Keratinocyte (primary cell): ENCODE measurements at regions not wholly inside any gene's neighbourhood (a gene's known extent, or its start where the extent isn't known, plus 50 kb on each side); places are given as distances from the start of the nearest gene placed in this dataset.

Source experiments
- DNase-seq: peaks from one replicate; pipeline ENCODE4 v3.0.0-alpha.2; 2011; ENCODE audit warnings: low read depth, missing footprints, low spot score
- FAIRE-seq: peaks from 2 replicates; lab custom pipeline; 2011; peaks lifted over from hg19 to GRCh38; lab: Jason Lieb, UNC
- H2AFZ ChIP-seq: 2 replicates; pipeline ENCODE4 v1.6.0; 2012; ENCODE audit warnings: low read length, control low read depth, inconsistent platforms; ENCODE audit not compliant: control insufficient read depth
- H3K27ac ChIP-seq: 2 replicates; pipeline ENCODE4 v1.5.1; 2011; ENCODE audit warnings: low read length; ENCODE audit not compliant: control insufficient read depth, insufficient read depth
- H3K27me3 ChIP-seq: 3 replicates; pipeline ENCODE4 v1.6.0; 2011; ENCODE audit warnings: low read length; ENCODE audit not compliant: control insufficient read depth, insufficient read depth; ENCODE audit errors: extremely low read depth
- H3K36me3 ChIP-seq, 2 experiments: 2 replicates in 1 of 2; 3 replicates in 1 of 2; pipeline ENCODE4 v1.5.1; 2011; ENCODE audit warnings: low read length in 2 of 2, mild to moderate bottlenecking in 1 of 2; ENCODE audit not compliant: control insufficient read depth in 2 of 2, insufficient read depth in 2 of 2; ENCODE audit errors: extremely low read depth in 1 of 2
- H3K4me1 ChIP-seq: 3 replicates; pipeline ENCODE4 v1.5.1; 2011; ENCODE audit warnings: low read length; ENCODE audit not compliant: control insufficient read depth, insufficient read depth; ENCODE audit errors: extremely low read depth
- H3K4me2 ChIP-seq: 3 replicates; pipeline ENCODE4 v1.6.0; 2011; ENCODE audit warnings: low read depth, low read length; ENCODE audit not compliant: control insufficient read depth, insufficient read depth; ENCODE audit errors: extremely low read depth
- H3K4me3 ChIP-seq, 3 experiments: fragments of 200-600 bp in 1 of 3; sonication (generic) in 1 of 3; 2 replicates in 2 of 3; 3 replicates in 1 of 3; pipeline ENCODE4 v1.5.1; 2011 to 2016; ENCODE audit warnings: low read length in 3 of 3, mild to moderate bottlenecking in 3 of 3, control low read depth in 2 of 3, inconsistent platforms in 1 of 3, low read depth in 1 of 3, mixed read lengths in 1 of 3, mixed run types in 1 of 3, moderate library complexity in 1 of 3; ENCODE audit not compliant: control insufficient read depth in 2 of 3, insufficient read depth in 2 of 3; ENCODE audit errors: extremely low read depth in 1 of 3
- H3K79me2 ChIP-seq: 2 replicates; pipeline ENCODE4 v1.6.0; 2012; ENCODE audit warnings: low read length; ENCODE audit not compliant: control insufficient read depth, insufficient read depth
- H3K9ac ChIP-seq: 3 replicates; pipeline ENCODE4 v1.6.0; 2011; ENCODE audit warnings: low read length; ENCODE audit not compliant: control insufficient read depth, insufficient read depth; ENCODE audit errors: extremely low read depth
- H3K9me1 ChIP-seq: 3 replicates; pipeline ENCODE4 v1.6.0; 2011; ENCODE audit warnings: low read length; ENCODE audit not compliant: control insufficient read depth, insufficient read depth; ENCODE audit errors: extremely low read depth
- H3K9me3 ChIP-seq: 2 replicates; pipeline ENCODE4 v1.5.1; 2012; ENCODE audit warnings: low read depth, low read length; ENCODE audit not compliant: control insufficient read depth
- H4K20me1 ChIP-seq: 3 replicates; pipeline ENCODE4 v1.6.0; 2011; ENCODE audit warnings: low read length; ENCODE audit not compliant: control insufficient read depth, insufficient read depth; ENCODE audit errors: extremely low read depth
- CTCF ChIP-seq, 3 experiments: IDR thresholded peaks in 1 of 3; conservative IDR thresholded peaks in 1 of 3; optimal IDR thresholded peaks in 1 of 3; 2 replicates in 2 of 3; 3 replicates in 1 of 3; pipeline versions ENCODE3 to v1.5.1; 2011; ENCODE audit warnings: low read length in 3 of 3, mild to moderate bottlenecking in 3 of 3, moderate library complexity in 2 of 3, control low read depth in 1 of 3, inconsistent platforms in 1 of 3; ENCODE audit not compliant: insufficient read depth in 2 of 3; ENCODE audit errors: extremely low read depth in 1 of 3
- EZH2 ChIP-seq: IDR thresholded peaks from one replicate; pipeline ENCODE4 v1.6.1; 2012; ENCODE audit warnings: inconsistent platforms, mild to moderate bottlenecking, low read length, moderate library complexity
- dilution Hi-C: fragments of 300-500 bp; cut with MboI; formaldehyde crosslinking; loops from one replicate; pipeline ENCODE4 v1.7.0; 2020; ENCODE audit warnings: low sequenced_read_pairs; ENCODE audit not compliant: extremely low pct_ligation_motif_present

DNA sequence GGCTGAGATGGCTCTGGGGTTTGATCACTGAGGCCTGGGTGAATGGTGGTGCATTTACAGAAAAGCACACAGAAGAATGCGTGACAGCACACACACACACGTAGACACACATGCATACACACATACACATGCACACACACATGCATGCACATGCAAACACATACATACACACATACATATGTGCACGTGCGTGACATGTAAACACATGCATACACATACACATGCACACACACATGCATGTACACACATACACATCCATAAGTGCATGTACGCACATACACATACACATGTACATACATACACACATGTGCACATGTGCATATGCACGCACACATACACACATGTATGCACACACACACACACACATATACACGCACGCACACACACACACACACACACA is 108.4 kb downstream of the AIPL1 start:
- Histone ChIP-seq H3K9ac (no peak overlapping the region), H4K20me1 (no peaks in the 10 kb centered on the region), H3K4me2 (no peak overlapping the region), H3K4me3 (no peak overlapping the region), H3K36me3 (no peaks in the 10 kb centered on the region), H3K27me3 (no peaks in the 10 kb centered on the region), H3K4me1 (no peaks in the 10 kb centered on the region), H3K79me2 (no peaks in the 10 kb centered on the region), H2AFZ (no peak overlapping the region), H3K9me3 (no peaks in the 10 kb centered on the region), H3K9me1 (no peaks in the 10 kb centered on the region), H3K27ac (no peak overlapping the region)
- FAIRE-seq (no peak), DNase-seq (no peak)
- dilution Hi-C loops: no loop called here
- TF ChIP-seq EZH2: no peak
- TF ChIP-seq CTCF (optimal IDR thresholded peaks at IDR 0.05 in 1 of 3, IDR thresholded peaks at IDR 0.05 in 1 of 3, conservative IDR thresholded peaks at IDR 0.05 in 1 of 3; ENCODE audit: extremely low read depth in 1 of 3, insufficient read depth in 2 of 3, low read length in 3 of 3): no peak

- Histone ChIP-seq H3K27me3 (no peaks in the 10 kb centered on the region), H4K20me1 (no peaks in the 10 kb centered on the region), H3K9me3 (no peaks in the 10 kb centered on the region), H3K79me2 (no peaks in the 10 kb centered on the region), H3K4me3 (no peak overlapping the region), H2AFZ (no peak overlapping the region), H3K27ac (no peak overlapping the region), H3K9ac (no peak overlapping the region), H3K4me2 (no peak overlapping the region), H3K36me3 (no peaks in the 10 kb centered on the region), H3K9me1 (no peaks in the 10 kb centered on the region), H3K4me1 (no peaks in the 10 kb centered on the region)
- FAIRE-seq (no peak), DNase-seq (no peak)
- dilution Hi-C loops: no loop called here
- TF ChIP-seq EZH2 (no peak), CTCF (optimal IDR thresholded peaks at IDR 0.05 in 1 of 3, IDR thresholded peaks at IDR 0.05 in 1 of 3, conservative IDR thresholded peaks at IDR 0.05 in 1 of 3; ENCODE audit: extremely low read depth in 1 of 3, insufficient read depth in 2 of 3, low read length in 3 of 3) (no peak)
Observed at GRCh38 chr17:6325741-6326140, 109.2 kb downstream of the AIPL1 start.
